AG04450 (cell line): ENCODE measurements at regions not wholly inside any gene's neighbourhood (a gene's known extent, or its start where the extent isn't known, plus 50 kb on each side); places are given as distances from the start of the nearest gene placed in this dataset.

Experiments used
- CTCF ChIA-PET: fragments of 300-600, 350-600 bp; formaldehyde crosslinking; extraction: SDS; loops from one replicate; lab custom pipeline; 2022; ENCODE audit warnings: antibody characterized with exemption, inconsistent platforms; lab: Charles Lee
- POLR2A ChIA-PET: fragments of 350-600 bp; formaldehyde crosslinking; extraction: SDS; loops from one replicate; lab custom pipeline; 2021; ENCODE audit warnings: antibody characterized with exemption, inconsistent platforms; lab: Yijun Ruan, JAX
- DNase-seq: peaks from one replicate; pipeline ENCODE4 v3.0.0-alpha.2; 2011; ENCODE audit warnings: low read depth, low spot score
- H3K27ac ChIP-seq: one replicate; pipeline ENCODE4 v1.5.1; 2012; ENCODE audit warnings: low read depth, low read length, control low read depth
- H3K27me3 ChIP-seq: one replicate; pipeline ENCODE4 v1.6.0; 2012; ENCODE audit warnings: low read length; ENCODE audit not compliant: control insufficient read depth, insufficient read depth
- H3K4me3 ChIP-seq: 2 replicates; pipeline ENCODE4 v1.5.1; 2011; ENCODE audit warnings: mild to moderate bottlenecking, low read depth, low read length, control low read depth
- H3K9me3 ChIP-seq: 2 replicates; pipeline ENCODE4 v1.5.1; 2012; ENCODE audit warnings: low read length; ENCODE audit not compliant: control insufficient read depth, insufficient read depth
- CTCF ChIP-seq: IDR thresholded peaks from 2 replicates; pipeline ENCODE4 v1.5.1; 2011; ENCODE audit warnings: low read depth, low read length, control low read depth, inconsistent platforms

- Histone ChIP-seq H3K9me3 (no peaks in the 10 kb centered on the region), H3K4me3 (no peak overlapping the region), H3K27ac (no peak overlapping the region), H3K27me3 (peaks cover 12% of the 10 kb centered on the region)
- TF ChIP-seq CTCF = no peak
- ChIA-PET CTCF (no interaction called here), POLR2A (no interaction called here)
- no peak for DNase-seq
These were observed 150.9 kb upstream of the POU3F1 start for GRCh38 chr1:38197312-38198061.

- DNase-seq = no peak
- no peaks in the 10 kb centered on the region for H3K9me3 ChIP-seq
- no peak overlapping the region for H3K4me3 ChIP-seq
- peaks cover 13% of the 10 kb centered on the region for H3K27me3 ChIP-seq
- TF ChIP-seq CTCF = no peak
- ChIA-PET CTCF (interaction anchor here (1.0 kb wide), 1 partner anchor 79 kb away, joined by 3 read pairs; no protein-coding TSS in a partner anchor), POLR2A (no interaction called here)
- no peak overlapping the region for H3K27ac ChIP-seq
These were observed 147.9 kb upstream of the POU3F1 start for GRCh38 chr1:38194472-38194871.

GRCh38 chr1:38193040-38193439 lies 146.4 kb upstream of the POU3F1 start:
- no peak for DNase-seq
- no peak overlapping the region for H3K4me3 ChIP-seq
- CTCF ChIA-PET = no interaction called here

GRCh38 chr1:38191461-38191860 lies 144.9 kb upstream of the POU3F1 start:
- Histone ChIP-seq H3K27me3 (peaks cover 8% of the 10 kb centered on the region), H3K4me3 (no peak overlapping the region), H3K9me3 (no peaks in the 10 kb centered on the region), H3K27ac (no peak overlapping the region)
- no peak for DNase-seq
- ChIA-PET CTCF (no interaction called here), POLR2A (no interaction called here)
- TF ChIP-seq CTCF = no peak

More at GRCh38 chr1:38193040-38193439, 146.4 kb upstream of the POU3F1 start:
- Histone ChIP-seq H3K27me3 (peaks cover 10% of the 10 kb centered on the region), H3K27ac (no peak overlapping the region), H3K9me3 (no peaks in the 10 kb centered on the region)
- POLR2A ChIA-PET = no interaction called here
- TF ChIP-seq CTCF = no peak

GRCh38 chr1:38190983-38191382 lies 144.4 kb upstream of the POU3F1 start:
- POLR2A ChIA-PET = no interaction called here
- CTCF ChIA-PET = no interaction called here
- TF ChIP-seq CTCF = no peak
- H3K27ac ChIP-seq = no peak overlapping the region
- peaks cover 8% of the 10 kb centered on the region for H3K27me3 ChIP-seq
- no peak overlapping the region for H3K4me3 ChIP-seq
- DNase-seq = no peak
- H3K9me3 ChIP-seq = no peaks in the 10 kb centered on the region
